Activated CD8-positive, alpha-beta memory T cell treated with anti-CD3 and anti-CD28 coated beads, Interleukin-2, amount 50 U/mL, for 4 hours (primary cell): ENCODE measurements at regions not wholly inside any gene's neighbourhood (a gene's known extent, or its start where the extent isn't known, plus 50 kb on each side); places are given as distances from the start of the nearest gene placed in this dataset.
"Not testable (repeated sequence)": the region's sequence is repeated elsewhere in the genome, so short reads cannot be mapped to it uniquely, and the experiment has no call there.

Experiments used
- DNase-seq: peaks from one replicate; pipeline ENCODE4 v3.0.0-alpha.2; 2020

DNA sequence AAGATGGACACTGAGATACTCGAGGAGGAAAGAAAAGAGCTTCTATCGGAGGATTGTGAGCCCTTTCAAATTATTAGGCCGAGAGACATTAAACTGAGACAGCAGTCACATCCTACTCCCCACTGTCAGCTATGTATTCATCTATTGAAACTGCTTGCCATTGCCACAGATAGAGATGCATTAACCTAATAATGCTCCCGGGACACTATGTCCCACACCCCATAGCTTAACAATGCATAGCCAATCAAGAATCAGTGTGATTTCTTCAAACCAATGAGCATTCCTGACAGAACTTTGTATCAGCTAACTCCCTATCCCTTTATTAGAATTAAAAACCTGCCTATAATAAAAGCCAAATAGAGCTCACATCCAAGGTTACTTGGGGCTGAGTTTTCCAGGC lies 118.1 kb upstream of the NEIL3 start:
- no peak for DNase-seq

DNA sequence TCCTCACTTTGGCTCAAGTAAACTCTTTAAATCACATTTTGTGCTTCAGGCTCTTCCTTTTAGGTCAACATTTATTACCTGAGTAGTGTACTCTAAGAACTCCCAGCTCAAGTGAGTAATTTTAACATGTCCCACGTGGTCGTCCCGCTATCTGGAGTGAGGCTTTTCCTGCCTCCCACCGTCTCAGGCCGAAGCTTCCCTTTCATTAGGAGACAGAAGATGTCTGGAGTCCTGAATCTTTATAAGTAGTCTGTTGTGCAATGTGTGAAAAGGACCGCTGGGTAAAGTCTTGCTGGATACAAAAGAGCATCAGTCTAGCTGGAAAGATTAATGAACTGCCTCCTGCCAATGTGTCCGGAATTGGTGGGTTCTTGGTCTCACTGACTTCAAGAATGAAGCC lies 117.7 kb upstream of the NEIL3 start:
- no peak for DNase-seq

DNA sequence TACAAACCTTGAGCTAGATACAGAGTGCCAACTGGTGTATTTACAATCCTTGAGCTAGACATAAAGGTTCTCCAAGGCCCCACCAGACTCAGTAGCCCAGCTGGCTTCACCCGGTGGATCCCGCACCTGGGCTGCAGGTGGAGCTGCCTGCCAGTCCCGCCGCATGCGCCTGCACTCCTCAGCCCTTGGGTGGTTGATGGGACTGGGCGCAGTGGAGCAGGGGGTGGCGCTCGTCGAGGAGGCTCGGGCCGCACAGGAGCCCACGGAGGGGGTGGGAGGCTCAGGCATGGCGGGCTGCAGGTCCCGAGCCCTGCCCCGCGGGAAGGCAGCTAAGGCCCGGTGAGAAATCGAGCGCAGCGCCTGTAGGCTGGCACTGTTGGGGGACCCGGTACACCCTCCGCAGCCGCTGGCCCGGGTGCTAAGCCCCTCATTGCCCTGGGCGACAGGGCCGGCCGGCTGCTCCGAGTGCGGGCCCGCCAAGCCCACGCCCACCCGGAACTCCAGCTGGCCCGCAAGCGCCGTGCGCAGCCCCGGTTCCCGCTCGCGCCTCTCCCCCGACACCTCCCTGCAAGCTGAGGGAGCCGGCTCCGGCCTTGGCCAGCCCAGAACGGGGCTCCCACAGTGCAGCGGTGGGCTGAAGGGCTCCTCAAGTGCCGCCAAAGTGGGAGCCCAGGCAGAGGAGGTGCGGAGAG lies 116.5 kb upstream of the NEIL3 start:
- DNase-seq: not testable (repeated sequence)

DNA sequence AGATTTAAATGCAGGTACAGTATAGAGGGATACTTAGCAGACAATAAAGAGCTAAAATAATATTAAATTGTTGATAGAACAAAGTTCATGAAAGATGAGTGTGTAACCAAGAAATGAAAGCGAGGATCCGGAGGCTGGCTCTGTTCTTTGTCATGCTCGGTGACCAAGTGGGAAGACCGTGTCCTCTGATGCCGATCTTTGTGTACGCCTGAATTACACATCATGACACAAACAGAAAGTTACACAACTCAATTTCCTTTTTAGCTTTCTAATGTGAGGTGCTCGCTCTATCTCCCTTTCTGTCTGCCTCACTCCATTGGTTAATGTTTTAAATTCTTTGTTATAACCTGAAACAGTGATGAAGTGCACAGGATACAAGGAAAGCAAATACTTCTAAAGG lies 114.8 kb upstream of the NEIL3 start:
- no peak for DNase-seq

DNA sequence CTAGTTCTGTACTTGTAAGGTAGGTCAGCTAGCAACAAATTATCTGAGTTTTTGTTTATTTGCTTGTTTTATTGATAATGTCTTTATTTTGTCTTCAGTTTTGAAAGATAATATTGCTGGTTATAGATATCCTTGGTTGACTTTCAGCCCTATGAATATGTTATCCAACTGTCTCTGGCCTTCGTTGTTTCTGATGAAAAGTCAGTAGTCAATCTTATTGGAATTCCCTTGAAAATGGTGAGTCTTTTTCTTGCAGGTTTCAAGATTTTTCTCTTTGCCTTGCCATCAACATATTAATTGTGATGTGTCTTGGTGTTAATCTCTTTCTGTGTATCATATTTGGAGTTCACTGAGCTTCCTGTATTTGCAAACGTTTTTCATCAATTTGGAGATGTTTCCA lies 113.1 kb upstream of the NEIL3 start:
- DNase-seq: no peak

DNA sequence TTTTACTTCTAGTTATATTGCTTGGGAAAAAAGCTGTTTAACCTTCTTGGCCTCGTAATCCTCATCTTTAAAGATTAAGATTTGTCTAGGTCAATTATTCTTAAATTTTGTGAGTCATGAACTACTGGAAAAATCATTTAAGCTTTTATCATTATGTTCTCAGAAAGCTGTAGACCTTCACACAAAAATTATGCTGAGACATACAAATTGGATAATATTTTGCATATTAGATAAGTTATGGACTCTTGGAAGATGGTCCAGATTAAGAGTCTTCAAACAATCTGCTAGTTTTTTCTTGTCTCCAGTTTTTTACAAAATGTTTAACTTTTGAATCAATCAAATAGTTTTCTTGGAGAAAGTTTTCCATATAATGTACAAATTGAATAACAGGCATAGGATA lies 108.1 kb upstream of the NEIL3 start:
- no peak for DNase-seq

DNA sequence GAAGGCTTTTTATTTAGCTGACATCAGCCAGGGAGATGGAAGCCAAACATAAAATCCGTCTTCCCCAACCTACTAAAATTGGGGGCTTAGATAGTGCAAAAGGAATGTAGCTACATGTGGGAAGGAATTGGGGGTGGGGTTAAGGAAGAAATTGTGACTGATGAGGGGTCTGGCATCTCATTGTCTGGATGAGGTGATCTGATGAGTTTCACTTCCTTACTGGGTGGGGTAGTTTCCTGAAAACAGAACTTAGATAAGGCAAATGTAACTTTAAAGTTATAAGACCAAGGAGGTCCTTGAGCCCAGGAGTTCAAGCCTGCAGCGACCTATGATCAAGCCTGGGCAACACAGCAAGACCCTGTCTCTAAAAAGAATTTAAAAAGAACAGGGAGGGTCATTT lies 105.5 kb upstream of the NEIL3 start:
- no peak for DNase-seq

DNA sequence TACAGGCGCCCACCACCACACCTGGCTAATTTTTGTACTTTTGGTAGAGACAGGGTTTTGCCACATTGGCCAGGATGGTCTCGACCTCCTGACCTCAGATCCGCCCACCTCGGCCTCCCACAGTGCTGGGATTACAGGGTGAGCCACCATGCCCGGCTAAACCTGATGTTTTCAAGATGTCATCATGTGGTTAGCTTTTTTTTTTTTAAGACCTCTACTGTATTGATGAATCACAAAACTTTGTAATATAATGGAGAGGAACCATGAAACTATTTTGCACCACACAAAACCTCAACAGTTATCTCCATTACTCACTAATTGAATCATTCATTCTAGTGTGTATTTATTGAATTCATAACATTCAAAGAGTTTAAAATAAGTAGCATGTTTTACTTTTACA lies 94.7 kb upstream of the NEIL3 start:
- DNase-seq: no peak

DNA sequence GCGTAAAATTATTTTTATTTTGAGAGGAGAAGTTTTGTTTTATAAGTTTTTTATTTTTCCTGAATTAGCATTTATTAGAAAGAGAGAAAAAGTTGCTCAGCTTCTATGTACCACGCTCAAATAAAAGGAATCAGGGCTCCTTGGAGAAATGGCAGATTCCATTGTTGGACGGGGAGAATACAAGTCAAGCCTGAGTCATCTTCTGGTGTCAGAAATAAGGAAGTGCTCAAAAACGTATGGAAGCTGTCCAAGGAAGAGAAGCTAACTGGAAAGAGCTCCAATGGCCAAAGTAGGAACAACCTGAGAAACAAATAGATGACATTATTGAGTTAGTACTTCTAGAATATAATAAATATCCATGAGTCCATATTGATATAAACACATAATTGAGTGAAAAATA lies 89.3 kb upstream of the NEIL3 start:
- no peak for DNase-seq

DNA sequence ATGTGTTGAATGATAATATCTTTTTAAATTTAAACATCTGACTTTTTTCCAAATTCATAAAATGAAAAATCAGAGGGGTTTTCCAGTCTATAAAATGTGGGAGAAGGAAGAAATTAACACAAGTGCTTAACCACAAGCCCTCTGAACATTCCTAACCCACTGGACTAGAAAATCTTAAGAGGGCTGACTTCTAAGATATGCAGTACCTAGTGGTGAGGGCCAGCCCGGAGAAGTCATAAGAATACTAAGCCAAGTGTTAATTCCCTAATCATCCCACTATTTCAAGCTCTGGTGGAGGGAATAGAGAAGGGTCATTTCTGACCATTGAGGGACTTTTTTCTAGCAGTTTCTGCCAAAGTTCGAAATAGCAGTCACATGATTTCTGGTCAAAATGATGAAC lies 86.9 kb upstream of the NEIL3 start:
- no peak for DNase-seq

DNA sequence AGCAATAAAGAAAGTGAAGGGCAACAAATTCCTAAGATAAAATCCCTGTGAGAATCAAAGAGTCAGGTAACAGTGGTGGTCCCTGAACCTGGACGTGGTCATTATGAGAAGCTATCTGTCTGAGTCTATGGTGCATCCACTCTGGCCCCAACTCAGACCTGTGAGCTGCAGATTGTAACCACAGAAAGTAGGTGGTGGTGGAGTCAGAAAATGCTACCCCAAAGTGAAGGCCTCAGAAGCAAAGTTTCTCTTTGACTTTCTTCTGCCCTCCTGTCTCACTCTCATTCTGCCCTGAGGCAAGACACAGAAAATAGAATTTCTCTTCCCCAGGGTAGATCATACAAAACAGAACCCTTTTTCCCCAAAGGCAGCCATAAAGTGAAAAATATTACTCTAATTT lies 84.1 kb upstream of the NEIL3 start:
- DNase-seq: no peak

DNA sequence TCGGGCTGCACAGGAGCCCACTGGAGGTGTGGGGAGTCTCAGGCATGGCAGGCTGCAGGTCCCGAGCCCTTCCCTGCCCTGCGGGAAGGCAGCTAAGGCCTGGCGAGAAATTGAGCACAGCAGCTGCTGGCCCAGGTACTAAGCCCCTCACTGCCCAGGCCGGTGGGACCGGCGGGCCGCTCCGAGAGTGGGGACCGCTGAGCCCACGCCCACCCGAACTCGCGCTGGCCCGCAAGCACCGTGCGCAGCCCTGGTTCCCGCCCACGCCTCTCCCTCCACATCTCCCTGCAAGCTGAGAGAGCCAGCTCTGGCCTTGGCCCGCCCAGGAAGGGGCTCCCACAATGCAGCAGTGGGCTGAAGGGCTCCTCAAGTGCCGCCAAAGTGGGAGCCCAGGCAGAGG lies 82.0 kb upstream of the NEIL3 start:
- DNase-seq: no peak

DNA sequence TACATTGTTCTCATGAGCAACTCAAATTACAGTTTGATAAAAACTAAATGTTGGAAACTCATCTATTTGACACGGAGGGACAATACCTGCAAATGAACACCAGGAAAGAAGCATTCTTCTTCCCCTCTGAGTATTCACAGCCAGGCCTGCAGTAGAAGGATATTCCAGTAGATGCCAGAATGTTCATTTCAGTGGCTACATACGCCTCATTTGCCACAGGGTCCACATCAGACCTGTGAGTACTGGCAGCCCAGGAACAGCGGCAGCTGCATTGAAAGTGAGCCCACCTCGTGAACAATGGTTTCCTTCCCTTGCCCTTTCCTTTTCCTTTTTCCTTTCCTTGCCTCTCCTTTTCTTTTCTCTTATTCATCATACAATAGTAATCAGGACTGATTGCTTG lies 81.1 kb upstream of the NEIL3 start:
- no peak for DNase-seq

DNA sequence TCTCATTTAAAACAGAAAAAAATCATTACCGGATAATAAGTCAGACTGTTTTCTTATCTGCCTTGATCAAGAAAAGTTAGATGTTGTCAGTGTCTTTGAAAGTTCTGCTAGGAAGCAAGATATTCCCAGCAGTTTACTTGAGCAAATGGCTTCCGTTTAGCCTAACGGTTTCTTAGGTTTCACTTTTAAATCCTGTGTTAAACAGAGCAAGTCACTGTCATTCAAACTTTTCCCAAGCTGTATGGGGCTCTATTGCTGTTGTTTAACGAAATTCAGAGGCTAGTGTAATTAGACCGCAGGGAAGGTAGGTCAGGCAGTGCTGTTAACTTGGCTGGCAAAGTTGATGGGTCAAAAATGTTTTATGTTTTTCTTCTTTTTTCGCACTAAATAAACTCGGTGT lies 80.3 kb upstream of the NEIL3 start:
- no peak for DNase-seq

DNA sequence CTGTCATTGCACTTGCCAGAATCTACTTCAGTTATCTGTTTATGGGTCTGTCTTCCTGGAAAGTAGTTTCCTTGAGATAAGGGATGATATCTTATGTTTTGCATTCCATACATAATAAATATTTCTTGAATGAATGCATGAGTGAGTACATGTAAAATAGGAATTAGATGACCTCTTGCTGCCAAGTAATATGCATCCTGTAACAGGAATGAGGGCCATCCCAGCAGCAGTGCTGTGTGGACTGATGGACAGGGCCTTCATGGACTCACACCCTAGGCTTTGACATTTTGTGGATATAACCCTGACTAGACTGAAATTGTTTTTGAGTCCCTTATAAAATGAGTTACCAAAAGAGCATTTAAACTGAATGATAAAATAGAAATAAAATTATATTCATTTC lies 77.2 kb upstream of the NEIL3 start:
- DNase-seq: no peak

DNA sequence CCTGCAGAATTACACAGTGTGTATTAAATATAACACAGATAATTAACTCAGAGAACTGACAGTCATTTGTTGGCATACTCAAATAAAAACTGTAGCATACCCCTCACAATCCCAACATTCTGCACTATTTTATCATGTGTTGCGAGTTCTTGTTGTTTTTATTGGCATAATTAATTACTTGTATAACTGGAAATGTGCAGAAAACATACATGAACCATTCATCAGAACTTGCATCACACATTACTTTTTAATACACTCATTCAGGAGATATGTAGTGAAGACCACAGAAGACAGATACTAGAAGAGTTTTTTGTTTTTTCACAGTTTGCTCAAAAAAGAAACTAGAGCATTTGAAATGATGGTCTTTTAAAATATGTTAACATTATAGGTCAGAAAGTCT lies 74.6 kb upstream of the NEIL3 start:
- DNase-seq: no peak

DNA sequence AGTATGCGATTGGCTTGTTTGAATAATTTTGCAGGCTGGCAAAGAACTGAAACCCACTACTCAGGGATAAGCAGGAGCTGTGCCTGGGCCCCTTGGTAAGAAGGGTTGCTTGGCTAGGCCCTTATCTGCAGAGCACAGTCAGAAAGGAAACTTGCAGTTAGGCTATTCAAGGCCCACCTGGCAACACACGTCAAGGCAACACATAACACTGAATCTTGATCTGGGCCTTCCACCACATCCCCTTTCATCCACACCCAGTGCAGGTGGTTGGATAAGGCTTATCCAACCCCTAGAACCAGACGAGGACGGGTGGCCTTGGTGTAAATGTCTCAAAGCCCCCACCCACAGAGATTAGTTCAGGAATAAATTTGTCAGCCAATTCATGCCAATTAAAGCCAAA lies 72.8 kb upstream of the NEIL3 start:
- no peak for DNase-seq

DNA sequence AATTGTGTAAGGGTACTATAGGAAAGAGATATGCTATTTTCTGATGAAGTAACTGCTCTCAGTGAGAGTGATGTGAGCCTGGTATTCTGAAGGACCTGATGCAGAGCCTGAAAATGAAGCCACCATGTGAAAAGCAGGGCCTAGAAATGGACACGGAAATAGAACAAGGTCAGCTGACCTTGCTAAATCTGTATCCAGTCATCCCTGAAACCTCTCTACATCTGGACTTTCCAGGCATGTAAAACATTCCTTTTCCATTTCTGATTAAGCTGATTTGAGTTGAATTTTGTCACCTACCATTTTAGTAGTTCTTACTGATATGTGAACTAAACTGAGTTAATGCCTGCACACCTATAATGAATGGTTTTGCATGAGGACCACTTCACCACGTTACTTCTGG lies 72.4 kb upstream of the NEIL3 start:
- no peak for DNase-seq

DNA sequence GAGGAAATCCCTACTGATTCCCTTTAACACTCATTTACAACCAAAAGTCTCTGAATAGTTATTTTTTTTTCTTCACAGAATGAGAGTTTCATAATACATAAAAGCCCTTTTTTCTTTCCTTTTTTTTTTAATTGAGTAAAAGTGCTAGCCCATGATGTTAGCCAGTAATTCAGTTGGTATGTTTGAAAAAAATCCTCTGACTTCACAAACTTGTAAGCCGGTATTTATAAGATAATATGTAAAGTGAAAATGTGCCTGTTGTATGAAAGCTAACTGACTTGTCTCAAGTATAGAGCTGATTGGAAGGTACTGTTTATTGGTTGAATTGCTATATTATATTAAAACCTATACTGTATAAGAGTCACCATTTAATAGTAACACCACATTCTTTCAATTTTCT lies 70.2 kb upstream of the NEIL3 start:
- no peak for DNase-seq

DNA sequence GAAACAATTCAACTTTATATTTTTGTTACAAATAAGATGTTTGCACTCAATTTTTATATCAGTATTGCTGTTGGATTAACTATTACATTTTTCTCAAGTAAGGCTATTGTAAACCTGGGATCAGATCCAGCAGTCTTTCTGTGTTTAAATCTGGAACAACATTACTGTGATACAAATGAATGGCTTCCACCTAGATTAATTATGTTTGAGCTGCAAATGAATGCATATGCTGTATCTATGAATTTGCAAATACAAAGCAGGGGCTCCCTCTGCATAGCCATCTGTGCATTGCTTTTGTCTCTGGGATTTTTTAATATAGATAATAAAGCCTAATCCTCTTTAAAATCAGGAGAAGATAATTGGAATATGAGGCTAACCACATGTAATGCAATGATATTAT lies 69.8 kb upstream of the NEIL3 start:
- no peak for DNase-seq

DNA sequence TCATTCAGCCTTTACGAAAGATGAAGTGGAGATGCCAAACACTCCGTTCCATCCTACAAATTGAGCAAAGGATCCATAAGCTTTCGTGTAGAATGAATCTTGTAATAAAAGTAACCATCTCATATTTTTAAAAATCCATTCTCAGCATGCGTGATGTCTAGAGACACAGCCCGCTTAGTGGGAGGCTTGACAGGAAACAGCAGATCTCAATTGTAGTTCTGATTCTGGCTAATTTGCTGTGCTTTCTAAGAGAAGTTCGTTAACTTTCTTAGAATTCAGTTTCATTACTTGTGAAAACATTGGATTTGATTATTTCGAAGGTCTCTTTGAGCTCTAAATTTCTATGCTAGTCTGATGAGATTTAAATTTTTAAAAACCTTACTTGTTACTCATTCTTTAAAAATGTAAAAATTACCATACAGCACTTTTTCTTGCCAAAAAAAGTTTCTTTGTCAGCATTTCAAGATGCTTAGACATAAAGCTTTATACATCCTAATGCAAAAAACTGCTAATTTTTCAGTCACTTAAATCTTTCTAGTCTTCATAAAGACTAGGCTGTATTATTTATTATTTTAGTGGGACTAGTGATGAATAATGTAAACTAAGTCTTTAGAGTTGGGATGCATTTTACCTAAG lies 66.9 kb upstream of the NEIL3 start:
- no peak for DNase-seq

DNA sequence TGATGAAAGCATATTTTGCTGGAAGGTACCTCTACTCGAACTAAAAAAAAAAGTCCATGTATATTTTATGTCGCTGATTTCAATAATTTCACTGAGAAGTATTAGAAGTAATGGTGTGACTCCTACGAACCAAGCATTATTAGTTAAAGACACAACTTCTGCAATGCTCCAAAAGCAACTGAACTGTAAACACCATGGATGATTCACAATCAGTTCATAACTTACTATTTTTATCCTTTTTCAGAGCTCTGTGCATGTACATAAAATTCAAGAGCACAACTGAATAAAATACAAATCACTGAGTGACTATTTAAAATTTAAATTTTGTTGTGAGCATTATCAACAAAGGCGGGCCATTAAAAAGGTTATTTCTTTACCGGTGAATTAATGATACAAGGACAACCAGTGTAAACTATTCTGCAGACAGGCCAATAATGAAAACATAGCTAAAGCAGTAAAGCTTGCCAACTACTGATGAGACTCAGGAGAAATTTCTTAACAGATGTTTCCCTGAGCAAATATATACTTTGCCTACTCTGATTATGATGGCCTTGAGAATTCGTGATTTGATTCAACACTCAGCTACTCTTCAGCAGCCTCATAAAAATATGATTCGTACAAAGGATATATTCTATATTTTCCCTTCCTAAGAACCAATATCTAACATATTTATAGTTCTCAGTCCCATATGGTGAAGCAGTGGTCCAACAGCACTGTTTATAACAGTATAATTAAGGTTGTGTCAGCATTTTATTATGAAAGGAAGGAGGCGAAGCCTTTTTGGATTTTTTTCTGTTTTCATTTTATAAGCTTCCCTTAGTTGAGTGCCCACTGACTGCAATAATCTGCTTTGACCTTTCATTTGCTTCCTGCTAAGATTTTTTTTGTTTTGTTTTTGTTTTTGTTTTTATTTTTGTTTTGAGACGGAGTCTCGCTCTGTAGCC lies 62.8 kb upstream of the NEIL3 start:
- DNase-seq: no peak

DNA sequence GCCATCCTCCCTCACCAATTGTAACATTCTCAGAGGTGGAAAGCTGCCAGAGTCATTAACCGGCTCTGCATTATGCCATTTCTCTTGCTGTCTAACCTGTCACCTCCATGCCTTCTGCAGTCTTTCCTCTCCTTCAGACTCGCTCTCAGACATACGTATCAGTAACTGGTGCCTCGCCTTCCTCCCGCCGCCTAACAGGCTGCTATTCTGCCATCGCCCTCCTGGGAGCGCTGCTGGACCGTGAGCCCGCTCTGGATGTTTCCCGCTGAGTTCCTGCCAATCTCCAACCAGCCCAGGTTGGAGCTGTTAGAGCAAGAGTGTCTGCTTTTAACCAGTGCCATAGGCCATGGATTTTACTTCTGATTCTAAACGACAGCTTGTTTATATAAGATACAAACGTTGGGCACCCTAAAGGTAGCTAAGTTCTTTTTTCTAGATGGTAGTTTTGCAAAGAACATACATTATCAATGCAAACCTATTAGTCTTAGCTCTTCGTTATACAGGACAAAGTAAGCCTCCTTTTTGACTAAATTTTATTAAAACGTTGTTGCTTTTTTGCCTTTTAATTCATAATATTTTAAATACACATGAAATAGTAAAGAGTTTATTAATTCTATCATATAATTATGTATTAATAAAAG lies 59.5 kb upstream of the NEIL3 start:
- peak; percentile 45 for DNase-seq

DNA sequence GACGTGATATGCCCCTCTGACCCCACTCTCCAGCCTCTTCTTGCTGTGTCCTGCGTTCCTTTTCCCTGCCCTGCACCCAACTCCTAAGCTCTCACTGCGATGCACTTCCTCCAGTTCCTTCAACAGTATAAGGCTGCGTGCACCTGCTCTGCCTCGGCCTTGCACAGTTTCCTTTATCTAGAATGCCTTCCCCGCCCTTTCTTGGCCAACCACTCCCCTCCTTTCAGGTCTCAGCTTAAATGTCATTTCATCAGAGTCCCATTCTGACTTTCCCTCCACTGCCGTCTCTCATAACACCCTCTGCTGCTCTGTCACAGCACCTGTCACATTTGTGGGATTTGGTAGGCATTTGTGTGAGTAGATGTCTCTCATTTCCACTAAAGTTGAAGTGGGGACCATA lies 58.4 kb upstream of the NEIL3 start:
- no peak for DNase-seq
